ENCODE measurements at regions not wholly inside any gene's neighbourhood (a gene's known extent, or its start where the extent isn't known, plus 50 kb on each side); places are given as distances from the start of the nearest gene placed in this dataset.
A peak's percentile ranks its signal among the peaks of the same experiment; 100 is the strongest.
"Not testable (repeated sequence)": the region's sequence is repeated elsewhere in the genome, so short reads cannot be mapped to it uniquely, and the experiment has no call there.

DNA sequence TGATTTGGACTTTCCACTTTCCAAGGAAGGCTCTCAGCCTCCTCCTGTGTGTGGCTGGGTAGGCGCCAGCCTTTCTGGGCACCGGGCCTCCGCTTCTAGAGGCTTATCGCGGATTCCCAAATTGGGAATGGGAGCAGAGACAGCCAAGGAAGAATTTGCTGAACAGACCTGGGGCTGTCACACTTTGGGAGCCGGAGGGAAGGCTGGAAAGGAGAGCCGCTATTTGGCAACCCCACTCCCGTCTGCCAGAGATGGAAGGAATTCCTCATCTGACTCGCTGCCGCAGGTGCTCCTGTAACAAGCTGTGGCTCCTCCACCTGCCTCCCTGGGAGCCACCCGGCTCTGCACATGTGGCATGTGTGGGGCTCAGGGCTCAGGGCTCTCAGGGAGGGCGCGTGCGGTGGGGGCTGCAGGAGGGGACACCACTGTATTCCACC is 50.8 kb upstream of the ECHDC3 start:
- no peak overlapping the region for H3K27ac Mint-ChIP-seq
- no peaks in the 10 kb centered on the region for H3K9me3 Mint-ChIP-seq
- ChIA-PET POLR2A (no interaction called here), CTCF (no interaction called here)
- peaks cover 6% of the 10 kb centered on the region for H3K27me3 Mint-ChIP-seq
- H3K4me1 Mint-ChIP-seq, result no peaks in the 10 kb centered on the region
- no peak overlapping the region for H3K4me3 Mint-ChIP-seq
- no peak for DNase-seq
- H3K36me3 Mint-ChIP-seq (ENCODE audit: low read depth), result no peaks in the 10 kb centered on the region

DNA sequence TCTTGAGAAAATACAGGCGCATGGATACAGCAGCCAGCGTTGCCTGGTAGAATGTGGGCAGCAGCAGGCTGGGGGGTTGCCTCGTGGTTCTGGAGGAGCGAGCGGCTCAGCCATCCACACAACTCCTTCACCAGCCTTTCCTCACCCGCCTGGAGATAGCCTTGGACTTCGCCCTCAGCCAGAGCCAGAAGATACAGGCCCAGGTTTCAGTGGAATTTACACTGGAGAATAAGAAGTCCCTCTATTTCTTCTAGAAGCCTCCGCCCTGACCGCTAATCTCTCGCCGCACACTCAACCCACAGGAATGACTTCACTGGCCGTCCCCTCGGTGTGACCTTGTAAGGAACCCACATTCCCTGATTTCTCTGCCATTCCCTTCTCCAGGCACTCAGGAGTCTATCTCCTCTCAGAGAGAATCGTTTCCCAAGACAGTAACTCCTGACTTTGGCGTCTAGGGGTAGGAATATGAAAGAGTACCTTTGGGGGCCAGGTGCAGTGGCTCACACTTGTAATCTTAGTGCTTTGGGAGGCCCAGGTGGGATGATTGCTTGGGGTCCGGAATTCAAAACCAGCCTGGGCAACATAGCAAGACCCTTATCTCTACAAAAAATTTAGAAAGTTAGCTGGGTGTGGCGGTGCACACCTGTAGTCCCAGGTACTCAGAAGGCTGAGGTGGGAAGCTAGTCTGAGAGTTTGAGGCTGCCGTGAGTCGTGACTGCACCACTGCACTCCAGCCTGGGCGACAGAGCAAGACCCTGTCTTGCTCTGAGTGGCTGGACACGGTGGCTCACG is 52.0 kb upstream of the ECHDC3 start:
- CTCF ChIA-PET, result no interaction called here
- H3K36me3 Mint-ChIP-seq (ENCODE audit: low read depth), result no peaks in the 10 kb centered on the region
- H3K4me3 Mint-ChIP-seq, result no peak overlapping the region
- DNase-seq, result no peak
- no peaks in the 10 kb centered on the region for H3K9me3 Mint-ChIP-seq
- H3K27me3 Mint-ChIP-seq, result peaks cover 7% of the 10 kb centered on the region
- POLR2A ChIA-PET, result no interaction called here
- H3K27ac Mint-ChIP-seq, result no peak overlapping the region
- H3K4me1 Mint-ChIP-seq, result peaks cover 6% of the 10 kb centered on the region

- H3K4me3 Mint-ChIP-seq; DNase-seq; H3K27ac Mint-ChIP-seq; H3K9me3 Mint-ChIP-seq; H3K27me3 Mint-ChIP-seq; H3K36me3 Mint-ChIP-seq (ENCODE audit: low read depth); POLR2A ChIA-PET; CTCF ChIA-PET: not testable (repeated sequence)
- H3K4me1 Mint-ChIP-seq, result peaks cover 19% of the 10 kb centered on the region
These were observed 53.8 kb upstream of the ECHDC3 start for GRCh38 chr10:11688448-11688795.

DNA sequence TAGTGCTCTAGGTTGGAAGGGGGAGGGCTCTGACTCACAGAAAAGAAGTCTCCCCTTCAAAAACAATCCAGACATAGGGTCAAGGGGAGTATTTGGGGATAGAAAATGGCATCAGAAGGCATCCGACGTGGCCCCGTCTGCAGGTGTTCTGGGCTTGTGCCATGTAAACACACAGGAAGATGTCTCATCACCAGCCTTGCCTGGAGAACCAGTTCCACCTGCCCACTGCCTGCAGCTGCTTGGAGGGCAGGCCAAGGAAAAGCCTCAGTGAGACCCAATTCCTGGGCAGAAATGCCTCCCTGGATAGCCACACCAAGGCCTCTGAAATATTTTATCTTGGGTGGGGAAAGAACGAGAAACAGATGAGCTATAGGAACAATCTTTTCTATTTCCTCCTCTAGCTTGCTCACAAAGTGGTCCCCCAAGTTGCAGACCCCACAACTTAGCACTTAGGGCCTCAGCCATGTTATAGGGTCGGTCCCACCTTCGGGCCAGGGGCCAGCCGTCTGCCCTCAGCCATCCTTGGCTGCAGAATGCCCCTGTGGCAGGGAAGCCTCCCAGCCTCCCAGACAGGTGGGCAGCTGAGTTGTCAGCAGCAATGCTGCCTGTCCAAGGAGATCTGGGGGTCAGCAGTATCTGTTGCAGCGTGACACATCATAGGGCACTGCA is 54.3 kb upstream of the ECHDC3 start:
- H3K36me3 Mint-ChIP-seq (ENCODE audit: low read depth), result no peaks in the 10 kb centered on the region
- ChIA-PET POLR2A (no interaction called here), CTCF (no interaction called here)
- H3K27ac Mint-ChIP-seq, result no peak overlapping the region
- DNase-seq, result no peak
- no peak overlapping the region for H3K4me3 Mint-ChIP-seq
- peaks cover 19% of the 10 kb centered on the region for H3K4me1 Mint-ChIP-seq
- peaks cover 4% of the 10 kb centered on the region for H3K27me3 Mint-ChIP-seq
- no peaks in the 10 kb centered on the region for H3K9me3 Mint-ChIP-seq

DNA sequence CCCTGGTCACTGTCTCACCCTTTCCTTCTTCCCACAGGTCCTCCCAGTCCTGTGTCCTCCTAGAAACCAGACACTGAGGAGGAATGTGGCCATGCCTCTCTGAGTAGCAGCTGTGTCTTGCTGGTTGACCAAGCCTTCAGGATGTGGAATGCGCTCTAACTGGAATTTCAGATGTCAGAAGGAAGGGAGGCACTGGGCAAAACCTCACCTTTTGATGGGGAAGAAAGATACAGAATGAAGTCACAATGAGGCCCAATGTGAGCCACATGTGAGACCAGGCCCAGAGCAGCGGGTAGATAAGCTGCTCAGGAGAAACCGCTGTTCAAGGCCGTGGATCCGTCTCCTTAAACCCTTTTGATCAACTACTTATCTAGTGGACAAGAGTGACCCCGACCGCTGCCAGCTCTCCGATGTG is 54.8 kb upstream of the ECHDC3 start:
- CTCF ChIA-PET, result no interaction called here

DNA sequence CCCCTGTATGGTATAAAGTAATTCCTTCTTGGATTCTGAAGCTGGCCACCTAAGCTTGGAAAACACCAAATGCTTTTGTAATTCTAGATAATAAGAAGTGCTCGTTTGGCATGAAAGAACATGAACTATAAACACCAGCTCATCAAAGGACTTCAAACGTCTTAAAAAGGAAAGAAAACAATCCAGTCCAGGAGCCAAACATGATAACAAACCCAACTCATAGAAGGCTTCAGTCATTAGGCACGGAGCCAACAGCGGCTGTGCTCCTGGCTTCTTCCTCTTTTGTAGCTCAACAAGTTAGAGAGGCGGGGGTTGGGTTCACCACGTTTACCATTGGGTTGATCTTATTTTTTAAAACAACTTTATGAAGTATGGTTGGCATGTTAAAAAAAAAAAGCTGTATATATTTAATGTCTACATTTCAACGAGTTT is 56.4 kb upstream of the ECHDC3 start:
- Mint-ChIP-seq H3K9me3 (no peaks in the 10 kb centered on the region), H3K4me3 (no peak overlapping the region), H3K27me3 (peaks cover 8% of the 10 kb centered on the region), H3K4me1 (peaks cover 19% of the 10 kb centered on the region), H3K27ac (no peak overlapping the region), H3K36me3 (ENCODE audit: low read depth) (no peaks in the 10 kb centered on the region)
- CTCF ChIA-PET, result interaction anchor here (0.9 to 1.5 kb wide), 2 partner anchors 66 to 415 kb away, joined by 3 to 4 read pairs; no protein-coding TSS in a partner anchor
- POLR2A ChIA-PET, result interaction anchor here (0.8 to 1.3 kb wide), 2 partner anchors 25 to 53 kb away, joined by 4 read pairs; no protein-coding TSS in a partner anchor
- DNase-seq, result no peak

More for the DNA sequence above, 54.8 kb upstream of the ECHDC3 start:
- Mint-ChIP-seq H3K27ac (no peak overlapping the region), H3K4me1 (peaks cover 19% of the 10 kb centered on the region), H3K4me3 (no peak overlapping the region), H3K27me3 (peaks cover 4% of the 10 kb centered on the region), H3K9me3 (no peaks in the 10 kb centered on the region), H3K36me3 (ENCODE audit: low read depth) (no peaks in the 10 kb centered on the region)
- no peak for DNase-seq
- POLR2A ChIA-PET, result no interaction called here

- Mint-ChIP-seq H3K4me1 (peaks cover 19% of the 10 kb centered on the region), H3K4me3 (peak overlapping the region; percentile 59), H3K36me3 (ENCODE audit: low read depth) (no peaks in the 10 kb centered on the region), H3K27ac (peak overlapping the region; percentile 91), H3K27me3 (peaks cover 12% of the 10 kb centered on the region), H3K9me3 (no peaks in the 10 kb centered on the region)
- peak; percentile 58 for DNase-seq
- ChIA-PET POLR2A (interaction anchor here (0.8 to 1.3 kb wide), 2 partner anchors 25 to 53 kb away, joined by 4 read pairs; no protein-coding TSS in a partner anchor), CTCF (interaction anchor here (0.9 to 1.5 kb wide), 3 partner anchors 65 to 414 kb away, joined by 3 to 4 read pairs (median 4); no protein-coding TSS in a partner anchor)
These were observed 57.2 kb upstream of the ECHDC3 start for GRCh38 chr10:11684717-11685645.

DNA sequence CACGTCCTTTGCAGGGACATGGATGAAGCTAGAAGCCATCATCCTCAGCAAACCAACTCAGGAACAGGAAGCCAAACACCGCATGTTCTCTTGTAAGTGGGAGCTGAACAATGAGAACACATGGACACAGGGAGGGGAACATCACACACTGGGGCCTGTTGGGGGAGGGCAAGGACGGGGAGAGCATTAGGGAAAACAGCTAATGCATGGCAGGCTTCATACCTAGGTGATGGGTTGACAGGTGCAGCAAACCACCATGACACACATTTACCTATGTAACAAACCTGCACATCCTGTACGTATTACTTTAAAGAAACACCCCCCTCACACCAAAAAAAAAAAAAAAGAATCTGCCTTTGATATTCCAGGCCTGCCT is 57.9 kb upstream of the ECHDC3 start:
- H3K36me3 Mint-ChIP-seq (ENCODE audit: low read depth); POLR2A ChIA-PET; H3K9me3 Mint-ChIP-seq; DNase-seq: not testable (repeated sequence)
- CTCF ChIA-PET, result interaction anchor here (1.0 kb wide), 1 partner anchor 72 kb away, joined by 4 read pairs; no protein-coding TSS in a partner anchor
- H3K4me3 Mint-ChIP-seq, result peak overlapping the region; percentile 59
- H3K4me1 Mint-ChIP-seq, result peaks cover 19% of the 10 kb centered on the region
- peaks cover 12% of the 10 kb centered on the region for H3K27me3 Mint-ChIP-seq
- peak overlapping the region; percentile 91 for H3K27ac Mint-ChIP-seq

GRCh38 chr10:11683529-11684320 is 58.5 kb upstream of the ECHDC3 start:
- H3K27ac Mint-ChIP-seq, result peak overlapping the region; percentile 91
- H3K4me3 Mint-ChIP-seq, result no peak overlapping the region
- POLR2A ChIA-PET, result no interaction called here
- H3K9me3 Mint-ChIP-seq, result no peaks in the 10 kb centered on the region
- DNase-seq, result no peak
- H3K27me3 Mint-ChIP-seq, result peaks cover 12% of the 10 kb centered on the region
- peaks cover 19% of the 10 kb centered on the region for H3K4me1 Mint-ChIP-seq
- no peaks in the 10 kb centered on the region for H3K36me3 Mint-ChIP-seq (ENCODE audit: low read depth)
- CTCF ChIA-PET, result no interaction called here

DNA sequence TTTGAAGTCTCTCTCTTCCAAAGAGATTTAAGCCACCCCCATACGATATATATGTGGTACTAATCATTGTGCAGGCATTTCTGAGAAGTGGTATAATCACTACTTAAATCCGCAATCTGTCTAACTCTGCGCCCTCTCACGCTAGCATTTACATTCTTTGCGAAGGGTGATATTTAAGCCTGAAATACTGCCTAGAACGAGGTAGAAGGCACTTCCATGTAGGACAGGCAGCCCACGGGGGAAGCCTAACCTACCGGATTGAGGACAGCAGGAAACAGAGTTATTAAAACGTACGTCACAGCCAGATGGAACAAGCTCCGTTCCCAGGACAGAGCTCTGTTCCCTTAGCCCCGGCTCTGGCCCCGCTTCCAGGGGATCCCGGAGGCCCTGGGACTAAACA is 59.3 kb upstream of the ECHDC3 start:
- ChIA-PET CTCF (no interaction called here), POLR2A (no interaction called here)
- no peak overlapping the region for H3K27ac Mint-ChIP-seq
- DNase-seq, result no peak
- H3K36me3 Mint-ChIP-seq (ENCODE audit: low read depth), result no peaks in the 10 kb centered on the region
- peaks cover 19% of the 10 kb centered on the region for H3K4me1 Mint-ChIP-seq
- no peaks in the 10 kb centered on the region for H3K9me3 Mint-ChIP-seq
- no peak overlapping the region for H3K4me3 Mint-ChIP-seq
- peaks cover 12% of the 10 kb centered on the region for H3K27me3 Mint-ChIP-seq

- POLR2A ChIA-PET, result no interaction called here
- no peak overlapping the region for H3K27ac Mint-ChIP-seq
- H3K4me3 Mint-ChIP-seq, result no peak overlapping the region
- CTCF ChIA-PET, result no interaction called here
- H3K4me1 Mint-ChIP-seq, result peaks cover 22% of the 10 kb centered on the region
- no peaks in the 10 kb centered on the region for H3K36me3 Mint-ChIP-seq (ENCODE audit: low read depth)
- DNase-seq, result no peak
- H3K27me3 Mint-ChIP-seq, result peaks cover 15% of the 10 kb centered on the region
- H3K9me3 Mint-ChIP-seq, result no peaks in the 10 kb centered on the region
These were observed 59.9 kb upstream of the ECHDC3 start for GRCh38 chr10:11682267-11682683.

GRCh38 chr10:11680496-11680895 is 61.7 kb upstream of the ECHDC3 start:
- Mint-ChIP-seq H3K9me3 (peaks cover under 1% of the 10 kb centered on the region), H3K27me3 (peaks cover 28% of the 10 kb centered on the region), H3K4me1 (peaks cover 20% of the 10 kb centered on the region), H3K36me3 (ENCODE audit: low read depth) (no peaks in the 10 kb centered on the region), H3K4me3 (no peak overlapping the region), H3K27ac (no peak overlapping the region)
- CTCF ChIA-PET, result no interaction called here
- POLR2A ChIA-PET, result no interaction called here
- no peak for DNase-seq

Measured in activated CD4-positive, alpha-beta memory T cell treated with anti-CD3 and anti-CD28 coated beads, Interleukin-2, amount 10 ng/mL, durations not matched to agents 7 days and 5 days (primary cell).